Right ventricle myocardium inferior (tissue), 1 donor: ENCODE measurements at regions not wholly inside any gene's neighbourhood (a gene's known extent, or its start where the extent isn't known, plus 50 kb on each side); places are given as distances from the start of the nearest gene placed in this dataset.

Source experiments
- ATAC-seq: fragments of 200-7000 bp; cut with Tn5 transposase; one replicate; pipeline ENCODE4 v1.9.1; 2020; ENCODE audit warnings: mild to moderate bottlenecking, moderate library complexity
- DNase-seq: peaks from one replicate; pipeline ENCODE4 v3.0.0; 2021; ENCODE audit errors: missing footprints
- intact Hi-C: fragments of 100-400 bp; cut with DNase I; formaldehyde crosslinking; loops from one replicate; pipeline ENCODE4 v1.11.0; 2022
- donor health status: DM: no; HTN: yes; CAD: no; lungs with severe emphysema.

DNA sequence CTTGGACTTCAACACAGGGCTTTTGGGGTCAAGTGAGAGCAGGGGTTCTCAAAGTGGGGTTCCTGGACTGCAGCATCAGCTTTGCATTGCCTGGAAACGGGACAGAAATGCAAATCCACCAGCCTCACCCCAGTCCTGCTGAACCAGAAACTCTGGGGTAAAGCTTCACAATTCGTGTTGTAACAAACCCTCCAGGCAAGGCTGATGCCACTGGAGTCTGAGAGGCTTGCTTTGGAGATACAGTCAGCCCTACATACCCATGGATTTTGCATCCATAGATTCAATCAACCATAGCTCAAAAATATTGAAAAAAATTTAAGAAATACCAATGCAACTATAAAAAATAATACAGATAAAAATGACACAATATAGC is 160.4 kb upstream of the ECI2 start:
- ATAC-seq (no peak), DNase-seq (no peak)
- intact Hi-C loops: no loop called here

DNA sequence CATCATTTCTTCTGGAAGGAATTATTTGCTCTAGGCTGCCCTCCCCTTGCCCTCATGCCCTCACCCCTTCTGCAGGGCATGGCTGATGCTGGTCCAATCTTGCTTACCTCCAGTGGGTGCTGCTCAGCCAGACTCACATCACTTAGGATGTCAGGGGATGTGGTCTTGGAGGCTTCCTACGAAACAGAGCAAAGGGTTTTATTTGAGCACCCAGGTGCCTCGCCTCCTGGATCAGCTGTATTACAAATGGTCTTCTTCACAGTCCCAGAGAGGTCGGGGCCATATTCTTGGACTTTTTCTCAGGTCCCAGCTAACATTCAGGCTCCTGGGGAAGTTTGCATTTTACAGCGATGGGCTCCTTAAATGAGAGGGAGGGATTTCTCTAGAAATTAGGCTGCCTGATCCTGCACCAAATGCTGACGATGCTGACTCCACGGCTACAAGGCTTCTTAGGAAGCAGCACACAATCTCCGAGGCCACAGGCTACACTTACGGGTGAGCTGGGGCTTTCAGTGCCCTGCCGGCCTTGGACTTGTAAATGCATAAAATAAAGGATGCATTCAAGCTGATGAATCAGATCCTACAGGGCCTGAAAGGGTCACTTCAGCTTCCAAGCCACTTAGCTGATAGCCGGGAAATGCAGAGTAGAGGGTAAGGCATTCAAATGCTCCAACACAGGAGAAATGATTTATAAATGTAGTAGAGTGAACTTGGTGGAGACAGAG is 159.8 kb upstream of the ECI2 start:
- intact Hi-C loops: no loop called here
- ATAC-seq (no peak), DNase-seq (no peak)

DNA sequence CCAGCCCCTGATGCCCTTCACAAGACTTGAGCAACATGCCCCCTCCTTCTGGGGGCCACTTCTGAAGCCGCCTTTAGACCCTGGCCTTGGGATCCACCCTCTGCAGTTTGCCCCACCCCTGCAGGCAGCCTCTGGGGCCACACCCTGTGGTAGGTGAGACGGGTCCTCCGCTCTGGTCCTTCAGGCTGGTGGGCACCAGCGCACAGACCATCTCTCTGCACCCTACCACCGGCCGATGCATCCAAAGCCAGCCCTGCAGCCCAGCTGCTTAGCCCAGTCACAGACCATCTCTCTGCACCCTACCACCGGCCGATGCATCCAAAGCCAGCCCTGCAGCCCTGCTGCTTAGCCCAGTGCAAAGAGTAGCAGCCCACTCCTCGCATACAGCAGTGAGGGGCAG is 159.3 kb upstream of the ECI2 start:
- no peak for ATAC-seq
- no peak for DNase-seq
- intact Hi-C loops: no loop called here

DNA sequence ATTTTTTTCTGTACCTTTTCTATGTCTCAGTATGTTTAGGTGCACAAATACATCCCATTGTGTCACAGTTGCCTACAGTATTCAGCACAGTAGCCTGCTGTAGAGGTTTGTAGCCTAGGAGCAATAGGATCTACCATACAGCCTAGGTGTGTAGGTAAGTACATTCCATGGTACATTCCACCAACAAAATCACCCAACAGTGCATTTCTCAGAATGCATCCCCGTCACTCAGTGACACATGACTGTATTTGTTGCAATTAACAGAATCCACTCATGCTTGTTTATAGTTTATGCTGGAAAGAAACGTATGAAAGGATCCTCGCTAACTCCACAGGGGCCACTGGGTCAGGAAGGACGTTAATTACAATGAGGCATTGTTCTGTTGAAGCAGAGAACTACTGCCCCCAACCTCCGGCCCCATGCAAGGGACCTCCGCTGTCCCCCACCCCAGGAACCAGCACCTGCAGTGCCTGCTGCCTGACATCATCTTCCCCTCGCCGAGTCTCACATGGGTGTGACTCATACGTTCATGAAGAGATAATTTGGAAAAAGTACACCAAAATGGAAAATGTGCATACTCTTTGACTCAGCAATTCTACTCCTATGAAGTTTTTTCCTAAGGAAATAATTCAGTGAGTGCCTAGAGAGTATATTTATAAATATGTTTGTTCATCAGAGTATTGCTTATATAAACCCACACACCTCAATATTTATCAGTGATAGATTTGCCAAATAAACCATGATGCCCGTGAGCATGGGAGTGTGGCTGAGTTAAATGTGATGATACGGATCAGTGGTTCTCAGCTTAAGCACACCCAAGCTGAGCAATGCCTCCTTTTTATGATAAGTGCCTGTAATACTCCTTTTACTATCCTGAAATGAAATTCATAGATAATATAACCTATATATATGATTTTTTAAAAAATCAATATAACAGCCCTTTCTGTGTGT is 156.4 kb upstream of the ECI2 start:
- no peak for DNase-seq
- intact Hi-C loops: no loop called here
- ATAC-seq: no peak

DNA sequence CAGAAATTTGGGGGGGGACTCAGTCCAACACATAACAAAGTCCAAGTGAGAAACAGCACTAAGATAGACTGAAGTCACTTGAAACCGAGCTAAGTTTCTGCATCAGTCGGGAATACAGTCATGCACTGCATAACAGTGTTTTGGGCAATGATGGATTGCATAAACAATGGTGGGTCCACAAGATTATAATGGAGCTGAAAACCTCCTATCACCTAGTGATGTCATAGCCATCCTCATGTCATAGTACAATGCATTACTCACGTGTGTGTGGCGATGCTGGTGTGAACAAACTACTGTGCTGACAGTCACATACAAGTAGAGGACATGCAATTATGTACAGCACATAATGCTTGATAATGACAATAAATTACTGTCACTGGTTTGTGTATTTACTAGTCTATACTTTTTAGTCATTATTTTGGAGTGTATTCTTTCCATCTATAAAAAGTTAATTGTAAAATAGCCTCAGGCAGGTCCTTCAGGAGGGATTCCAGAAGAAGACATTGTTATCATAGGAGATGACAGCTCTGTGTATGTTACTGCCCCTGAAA is 154.5 kb upstream of the ECI2 start:
- no peak for ATAC-seq

DNA sequence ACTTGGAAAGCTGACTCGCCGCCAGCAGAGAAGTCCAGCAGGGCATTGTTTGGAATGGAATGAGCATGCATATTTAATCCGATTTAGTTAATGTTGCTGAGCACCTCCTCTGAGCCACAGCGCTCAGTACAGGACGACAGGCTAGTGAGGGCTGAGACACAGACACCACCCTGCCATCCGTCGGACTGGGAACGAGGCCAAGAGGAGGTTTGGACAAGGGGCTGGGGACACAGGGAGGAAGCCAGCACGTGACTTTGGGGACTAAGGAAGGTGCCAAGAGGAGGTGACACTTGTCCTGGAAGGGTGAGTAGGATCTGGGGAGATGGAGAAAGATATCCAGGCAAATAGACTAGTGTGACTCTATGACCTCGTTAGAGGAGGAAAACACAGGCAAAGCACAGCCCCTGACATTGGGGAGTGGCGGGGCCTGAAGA is 152.5 kb upstream of the ECI2 start:
- intact Hi-C loops: no loop called here
- DNase-seq (no peak), ATAC-seq (no peak)

More for the DNA sequence above, 154.5 kb upstream of the ECI2 start:
- DNase-seq: no peak
- intact Hi-C loops: no loop called here

DNA sequence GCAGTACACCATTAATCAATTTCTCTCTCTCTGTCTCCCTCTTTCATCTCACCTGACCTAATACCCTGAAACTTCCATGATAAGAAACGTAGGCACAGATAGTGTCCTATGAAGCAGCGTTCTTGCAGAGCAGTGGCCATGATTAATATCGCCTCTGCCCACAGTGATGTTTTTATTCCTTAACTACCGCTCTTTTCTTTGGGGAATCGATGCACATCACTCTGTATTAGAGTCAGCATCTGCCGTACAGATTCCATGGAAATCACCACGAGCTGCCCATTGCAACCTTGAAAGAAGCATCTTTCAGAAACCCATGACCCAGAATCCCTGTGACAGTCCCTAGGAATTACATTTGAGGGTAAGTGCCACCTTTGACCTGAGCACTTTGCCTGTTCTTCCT is 152.0 kb upstream of the ECI2 start:
- DNase-seq (no peak), ATAC-seq (no peak)
- intact Hi-C loops: no loop called here

DNA sequence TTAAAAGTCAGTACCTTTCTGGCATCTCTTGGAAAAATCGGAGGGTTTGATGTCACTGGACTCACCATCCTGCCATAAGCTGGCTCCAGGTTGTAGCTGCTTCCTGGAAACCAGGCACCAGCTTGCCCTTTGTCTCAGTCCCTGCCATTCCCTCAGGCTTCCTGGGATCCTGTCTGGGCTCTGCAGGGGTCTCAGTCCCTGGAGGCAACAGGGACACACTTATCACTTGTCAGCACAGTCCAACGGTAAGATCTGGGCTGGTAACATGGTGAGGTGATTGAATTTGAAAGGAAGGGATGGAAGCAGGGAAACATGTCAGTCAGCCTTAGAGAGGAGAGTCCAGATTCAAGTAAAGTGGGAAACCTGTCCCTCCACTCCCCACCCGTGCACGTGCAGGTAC is 147.6 kb upstream of the ECI2 start:
- DNase-seq: no peak
- ATAC-seq: no peak
- intact Hi-C loops: no loop called here

DNA sequence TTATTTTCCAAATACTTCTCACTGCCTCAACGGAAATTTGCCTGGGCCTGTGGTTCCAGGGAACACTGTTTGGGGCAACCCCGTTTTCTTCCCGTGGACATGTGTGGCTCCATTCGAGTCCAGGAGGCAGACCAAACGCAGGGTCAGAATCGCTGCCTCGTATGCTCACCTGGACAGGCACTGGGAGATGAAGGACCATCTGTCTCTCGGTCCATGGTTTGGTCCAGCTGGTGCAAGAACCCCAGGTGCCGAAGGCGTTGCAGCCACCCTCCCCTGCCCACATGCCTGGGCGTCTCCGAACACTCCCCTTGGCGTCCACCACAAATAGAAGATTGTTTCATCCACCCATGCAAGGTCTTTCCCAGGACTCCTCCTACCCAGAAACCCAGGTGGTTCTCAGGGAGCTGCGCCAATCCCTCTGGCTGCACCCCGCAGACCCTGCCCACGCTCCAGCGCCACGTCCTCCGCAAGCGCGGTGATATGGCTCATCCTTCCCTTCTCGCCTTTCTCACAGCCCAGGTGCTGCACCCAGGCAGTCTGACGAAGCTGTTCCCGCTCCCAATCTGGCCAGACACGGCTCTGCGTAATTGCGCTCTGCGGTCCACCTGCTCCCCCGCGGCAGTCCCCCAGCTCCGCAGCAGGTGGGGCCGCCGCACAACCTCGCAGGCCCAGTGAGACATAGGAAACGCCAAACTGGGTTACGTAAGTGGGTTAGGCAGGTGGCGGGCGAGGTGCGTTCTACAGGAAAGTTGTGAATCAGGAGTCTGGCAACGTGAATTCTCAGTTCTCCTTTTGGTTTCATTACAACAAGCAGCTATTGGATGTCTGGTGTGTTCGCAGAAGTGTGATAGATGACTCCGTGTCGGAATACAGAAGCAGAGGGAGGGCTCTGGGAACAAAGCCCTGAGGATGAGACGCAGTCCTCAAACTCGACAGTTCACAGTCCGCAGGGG is 146.2 kb upstream of the ECI2 start:
- DNase-seq: peak; percentile 69
- peak; percentile 68 for ATAC-seq
- intact Hi-C loops: no loop called here

DNA sequence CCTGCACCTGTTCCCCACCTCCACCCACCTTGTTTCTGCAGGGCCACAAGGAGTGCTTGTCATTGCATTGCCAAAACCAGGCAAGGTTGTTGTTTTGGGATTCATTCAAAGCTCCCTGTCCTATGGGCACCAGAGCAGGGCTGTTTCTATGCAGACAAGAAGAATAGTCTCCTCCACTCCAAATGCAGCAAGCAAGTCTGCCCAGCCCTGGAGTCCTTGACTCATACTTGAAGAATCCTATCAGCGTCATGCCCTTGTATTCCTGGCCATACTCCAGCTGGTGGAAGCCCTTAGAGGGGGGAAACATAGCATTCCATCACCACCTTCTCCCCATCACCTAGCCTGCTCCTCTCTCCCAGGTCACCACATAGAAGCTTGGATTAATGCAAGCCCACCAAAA is 145.3 kb upstream of the ECI2 start:
- intact Hi-C loops: no loop called here
- DNase-seq (no peak), ATAC-seq (no peak)

DNA sequence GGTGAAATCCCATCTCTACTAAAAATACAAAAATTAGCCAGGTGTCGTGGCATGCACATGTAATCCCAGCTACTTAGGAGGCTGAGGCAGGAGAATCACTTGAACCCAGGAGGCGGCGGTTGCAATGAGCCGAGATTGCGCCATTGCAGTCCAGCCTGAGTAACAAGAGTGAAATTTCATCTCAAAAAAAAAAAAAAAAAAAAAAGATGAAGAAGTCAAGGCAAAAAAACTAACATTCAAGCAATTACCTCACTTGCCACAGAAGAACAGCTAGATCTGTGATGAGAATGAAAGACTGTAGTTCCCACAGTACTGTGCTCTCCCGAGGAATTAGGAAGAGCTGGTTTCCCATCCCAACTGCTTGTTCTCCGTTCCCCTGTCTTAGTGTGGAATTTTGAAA is 144.7 kb upstream of the ECI2 start:
- ATAC-seq (no peak), DNase-seq (no peak)
- intact Hi-C loops: no loop called here

DNA sequence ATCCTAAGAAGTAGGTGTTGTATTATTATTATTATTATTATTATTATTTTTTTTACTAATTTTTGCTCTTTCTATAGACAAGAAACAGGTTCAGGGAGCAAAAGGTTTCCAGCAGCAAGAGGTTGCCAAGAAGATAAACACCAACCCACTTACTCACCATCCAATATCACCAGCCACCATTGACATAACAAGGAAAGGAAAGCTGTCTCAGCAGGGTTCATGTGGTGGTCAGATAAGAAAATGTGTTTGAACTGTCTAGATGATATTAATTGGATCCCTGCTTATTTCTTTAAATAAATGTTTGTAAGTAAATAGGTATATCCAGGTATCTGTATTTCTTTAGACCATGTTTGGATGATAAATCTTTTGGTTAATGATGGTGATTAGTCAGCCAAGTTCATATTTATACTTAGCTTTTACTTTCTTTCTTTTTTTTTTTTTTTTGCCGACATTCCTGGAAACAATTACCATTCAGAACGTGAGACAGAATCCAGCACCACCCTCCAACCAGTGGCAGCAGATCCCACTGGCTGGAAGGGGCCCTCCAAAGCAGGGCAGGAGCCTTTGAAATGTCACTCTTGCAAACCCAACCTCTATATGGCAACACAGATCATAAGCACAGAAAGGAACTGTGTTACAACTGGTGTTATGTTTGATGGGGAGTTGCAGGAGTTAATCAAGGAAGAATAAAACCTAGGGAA is 139.2 kb upstream of the ECI2 start:
- no peak for DNase-seq
- ATAC-seq: no peak
- intact Hi-C loops: no loop called here

DNA sequence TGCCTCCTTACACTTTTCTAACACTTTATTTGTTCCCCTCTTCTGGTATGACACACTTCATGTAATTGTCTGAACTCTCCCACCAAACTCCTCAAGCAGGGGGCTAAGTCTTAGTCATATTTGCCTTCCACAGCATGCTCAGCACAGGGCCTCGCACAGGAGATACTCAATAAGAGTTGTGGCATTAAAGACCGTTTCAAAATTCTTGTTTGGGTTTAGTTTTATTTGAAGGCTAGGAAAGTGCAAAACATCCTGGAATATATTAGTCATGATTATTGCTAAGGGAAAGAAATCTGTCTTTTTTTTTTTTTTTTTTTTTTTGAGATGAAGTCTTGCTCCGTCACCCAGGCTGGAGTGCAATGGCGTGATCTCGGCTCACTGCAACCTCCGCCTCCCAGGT is 137.6 kb upstream of the ECI2 start:
- no peak for DNase-seq
- intact Hi-C loops: no loop called here
- no peak for ATAC-seq

DNA sequence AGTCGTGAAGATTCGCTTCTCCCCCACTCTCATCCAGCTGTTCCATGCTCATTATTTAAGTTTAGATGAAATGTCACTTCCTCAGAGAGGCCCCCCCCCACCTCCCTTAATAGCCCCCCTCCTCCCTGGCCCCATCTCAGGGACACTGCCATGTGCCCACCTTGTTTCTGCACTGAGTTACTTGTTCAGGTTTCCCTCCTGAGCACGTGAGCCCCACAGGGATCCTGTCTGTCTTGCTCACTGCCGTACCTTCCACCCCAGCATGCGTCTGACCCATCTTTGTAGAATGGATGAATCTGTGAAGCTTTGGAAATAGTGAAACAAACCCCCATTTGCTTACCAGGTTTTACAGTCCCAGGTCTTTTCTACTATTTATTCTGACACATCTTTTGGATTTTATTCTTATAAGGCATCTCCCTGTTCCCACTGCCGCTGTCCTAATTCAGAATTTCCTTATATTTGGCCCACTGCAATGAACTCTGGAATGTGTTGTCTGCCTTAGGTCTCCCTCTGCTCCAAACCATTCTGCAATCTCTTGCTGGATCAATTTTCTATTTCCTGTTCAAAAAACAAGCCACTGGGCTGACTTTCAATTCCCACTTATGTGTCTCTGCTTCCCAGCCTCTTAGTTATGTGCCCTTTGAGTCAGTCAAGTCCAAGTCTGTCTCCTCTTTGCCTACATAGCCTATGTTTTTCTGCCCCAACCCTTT is 136.5 kb upstream of the ECI2 start:
- DNase-seq (no peak), ATAC-seq (no peak)
- intact Hi-C loops: no loop called here

DNA sequence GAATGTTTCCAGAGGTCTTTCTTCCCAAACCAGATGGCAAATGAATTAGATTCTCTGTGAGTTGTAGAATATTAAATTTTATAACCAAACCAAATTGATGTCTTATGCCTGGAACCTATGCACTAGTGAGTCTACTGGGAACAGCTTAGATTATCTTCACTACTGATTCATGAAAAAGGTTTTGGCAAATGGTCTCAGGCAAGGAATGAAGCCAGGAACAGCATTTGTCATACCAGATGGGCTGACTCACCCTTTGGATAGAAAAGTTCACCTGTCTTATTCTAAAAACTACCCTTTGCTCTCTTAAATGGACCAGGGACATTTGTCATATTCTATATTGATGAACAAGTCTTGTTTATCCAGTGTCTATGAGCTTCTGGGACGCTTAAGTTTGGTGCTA is 135.4 kb upstream of the ECI2 start:
- intact Hi-C loops: no loop called here
- DNase-seq (no peak), ATAC-seq (no peak)

DNA sequence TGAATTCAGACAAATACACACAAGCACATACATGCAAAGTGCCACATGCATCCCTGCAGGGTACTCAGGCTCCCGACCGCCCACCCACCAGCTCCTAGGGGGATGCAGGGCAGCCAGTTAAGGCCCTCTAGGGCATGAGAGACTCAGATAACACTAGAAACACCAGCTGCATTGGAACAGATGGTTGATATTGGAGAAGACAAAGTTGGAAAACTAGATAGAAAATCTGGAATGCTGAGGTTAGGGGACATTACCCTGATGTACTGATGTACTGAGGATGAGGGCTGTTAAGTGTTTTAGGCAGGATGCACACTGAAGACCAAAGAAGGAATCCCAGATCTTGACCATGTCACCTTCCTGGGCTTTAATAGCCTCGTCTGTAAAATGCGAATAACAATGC is 134.6 kb upstream of the ECI2 start:
- ATAC-seq (no peak), DNase-seq (no peak)
- intact Hi-C loops: no loop called here

DNA sequence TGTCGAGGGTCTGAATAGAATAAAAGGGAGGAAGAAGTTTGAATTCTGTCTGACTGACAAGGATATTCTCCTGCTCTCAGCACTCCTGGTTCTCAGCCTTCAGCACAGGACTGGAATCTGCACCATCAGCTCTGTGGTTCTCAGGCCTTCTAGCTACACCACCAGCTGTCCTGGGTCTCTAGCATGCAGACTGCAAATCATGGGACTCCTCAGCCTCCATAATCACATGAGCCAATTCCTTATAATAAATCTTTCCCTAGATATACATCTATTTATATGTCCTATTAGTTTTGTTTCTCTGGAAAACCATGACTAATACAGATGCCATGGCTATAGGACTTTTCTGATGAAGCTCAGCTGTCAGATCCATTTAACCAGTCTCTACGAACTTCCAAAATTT is 132.8 kb upstream of the ECI2 start:
- DNase-seq (no peak), ATAC-seq (no peak)
- intact Hi-C loops: no loop called here

DNA sequence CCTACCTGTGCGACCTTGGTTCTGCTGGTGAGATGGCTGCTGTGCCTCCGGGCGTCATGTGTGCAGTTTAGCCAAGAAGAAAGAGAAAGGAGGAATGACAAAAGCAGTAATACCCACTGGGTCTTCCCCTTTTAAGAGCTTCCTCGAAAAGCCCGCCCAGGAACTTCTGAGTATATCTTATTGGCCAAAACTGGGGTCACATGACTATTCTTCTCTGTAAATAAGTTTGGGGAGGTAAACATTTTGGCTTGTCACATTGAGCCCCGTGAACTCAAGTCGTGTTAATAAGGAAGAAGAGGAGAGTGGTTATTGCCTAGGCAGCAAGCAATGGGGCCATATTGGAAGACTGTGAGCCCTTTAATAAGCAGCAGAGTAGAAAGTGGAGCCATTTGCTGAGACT is 130.4 kb upstream of the ECI2 start:
- intact Hi-C loops: no loop called here
- ATAC-seq (no peak), DNase-seq (no peak)
